RWPE2 (cell line): ENCODE measurements at regions not wholly inside any gene's neighbourhood (a gene's known extent, or its start where the extent isn't known, plus 50 kb on each side); places are given as distances from the start of the nearest gene placed in this dataset.

ENCODE experiments used
- ATAC-seq: fragments of 200-7000 bp; cut with Tn5 transposase; 3 replicates; pipeline ENCODE4 v1.9.1; 2021; ENCODE audit warnings: low read depth
- DNase-seq: peaks from one replicate; pipeline ENCODE4 v3.0.0-alpha.2; 2020; ENCODE audit warnings: low spot score
- H3K27ac ChIP-seq: fragments of 450-650 bp; 2 replicates; pipeline ENCODE4 v1.5.1; 2017; ENCODE audit warnings: mild to moderate bottlenecking; ENCODE audit not compliant: poor library complexity, severe bottlenecking
- H3K27me3 ChIP-seq: fragments of 250-450 bp; sonication (Bioruptor Pico); 2 replicates; pipeline ENCODE4 v1.5.1; 2021; ENCODE audit warnings: mild to moderate bottlenecking, moderate library complexity; ENCODE audit not compliant: insufficient read depth, poor library complexity, severe bottlenecking
- H3K36me3 ChIP-seq: fragments of 250-450 bp; sonication (Bioruptor Pico); 2 replicates; pipeline ENCODE4 v1.5.1; 2020; ENCODE audit warnings: low read depth, mild to moderate bottlenecking, moderate library complexity
- H3K4me1 ChIP-seq: fragments of 250-450 bp; sonication (Bioruptor Pico); 2 replicates; pipeline ENCODE4 v1.5.1; 2021; ENCODE audit warnings: mild to moderate bottlenecking, moderate library complexity; ENCODE audit not compliant: insufficient read depth, poor library complexity, severe bottlenecking
- H3K4me3 ChIP-seq: fragments of 250-450 bp; sonication (Bioruptor Pico); 2 replicates; pipeline ENCODE4 v1.5.1; 2021; ENCODE audit warnings: mild to moderate bottlenecking, moderate library complexity; ENCODE audit not compliant: severe bottlenecking
- H3K9me3 ChIP-seq: fragments of 250-450 bp; sonication (Bioruptor Pico); 2 replicates; pipeline ENCODE4 v1.5.1; 2021; ENCODE audit warnings: mild to moderate bottlenecking, moderate library complexity; ENCODE audit not compliant: severe bottlenecking
- CTCF ChIP-seq: fragments of 450-650 bp; IDR thresholded peaks from one replicate; pipeline ENCODE4 v1.5.1; 2017; ENCODE audit warnings: mild to moderate bottlenecking, moderate library complexity; ENCODE audit not compliant: poor library complexity, severe bottlenecking

GRCh38 chr18:29147944-29148343 is 971.0 kb upstream of the CDH2 start:
- DNase-seq (no peak), ATAC-seq (peak; percentile 88)
- Histone ChIP-seq H3K4me1 (no peaks in the 10 kb centered on the region), H3K9me3 (no peaks in the 10 kb centered on the region), H3K4me3 (no peak overlapping the region), H3K36me3 (no peaks in the 10 kb centered on the region), H3K27ac (no peak overlapping the region), H3K27me3 (no peaks in the 10 kb centered on the region)
- no peak for TF ChIP-seq CTCF

- H3K36me3 ChIP-seq: no peaks in the 10 kb centered on the region
- H3K4me3 ChIP-seq: no peak overlapping the region
- ATAC-seq: no peak
- H3K27me3 ChIP-seq: no peaks in the 10 kb centered on the region
- DNase-seq: no peak
- no peak for TF ChIP-seq CTCF
- no peaks in the 10 kb centered on the region for H3K4me1 ChIP-seq
- no peaks in the 10 kb centered on the region for H3K9me3 ChIP-seq
- no peak overlapping the region for H3K27ac ChIP-seq
These were observed 969.1 kb upstream of the CDH2 start for GRCh38 chr18:29146068-29146467.

GRCh38 chr18:29140590-29140989 is 963.7 kb upstream of the CDH2 start:
- no peak overlapping the region for H3K4me3 ChIP-seq
- no peaks in the 10 kb centered on the region for H3K36me3 ChIP-seq
- no peaks in the 10 kb centered on the region for H3K27me3 ChIP-seq
- ATAC-seq (no peak), DNase-seq (no peak)
- no peak for TF ChIP-seq CTCF
- no peaks in the 10 kb centered on the region for H3K4me1 ChIP-seq
- no peaks in the 10 kb centered on the region for H3K9me3 ChIP-seq
- H3K27ac ChIP-seq: no peak overlapping the region

- ATAC-seq (no peak), DNase-seq (no peak)
- H3K27me3 ChIP-seq: no peaks in the 10 kb centered on the region
- no peaks in the 10 kb centered on the region for H3K9me3 ChIP-seq
- TF ChIP-seq CTCF: no peak
- H3K4me1 ChIP-seq: no peaks in the 10 kb centered on the region
- no peak overlapping the region for H3K27ac ChIP-seq
- no peaks in the 10 kb centered on the region for H3K36me3 ChIP-seq
- H3K4me3 ChIP-seq: no peak overlapping the region
These were observed 961.0 kb upstream of the CDH2 start for GRCh38 chr18:29137773-29138495.
